ENCODE measurements at regions not wholly inside any gene's neighbourhood (a gene's known extent, or its start where the extent isn't known, plus 50 kb on each side); places are given as distances from the start of the nearest gene placed in this dataset.

DNA sequence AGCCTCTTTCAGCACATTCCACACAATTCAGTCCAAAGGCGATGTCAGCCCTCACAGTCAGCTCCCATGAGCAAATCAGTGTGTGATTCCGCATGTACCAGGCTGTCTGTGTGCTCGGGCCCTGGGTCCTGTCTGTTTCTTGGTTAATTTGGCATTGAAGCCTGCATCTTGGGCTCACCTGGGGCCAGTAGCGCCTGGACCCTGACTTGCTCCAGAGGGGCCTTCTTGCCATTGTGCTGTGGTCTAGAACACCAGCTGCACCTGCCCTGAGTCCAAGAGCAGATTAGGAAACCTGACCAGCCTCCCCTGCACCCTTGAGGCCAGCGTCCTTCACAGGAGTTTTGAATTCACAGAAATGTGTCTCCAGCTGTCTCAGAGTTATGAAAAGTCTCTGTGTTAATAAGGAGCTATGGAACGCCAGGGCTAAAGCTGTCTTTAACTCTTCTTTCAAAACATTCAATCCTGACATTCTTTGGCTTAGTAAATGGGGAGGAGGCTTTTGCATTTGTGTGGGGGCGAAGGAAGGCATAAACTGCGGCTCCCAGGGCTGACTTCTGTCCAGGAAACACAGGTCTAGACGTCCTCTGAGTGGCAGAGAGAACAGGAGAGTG lies 102.2 kb downstream of the ARF6 start:
- TF ChIP-seq, protein P1, sequence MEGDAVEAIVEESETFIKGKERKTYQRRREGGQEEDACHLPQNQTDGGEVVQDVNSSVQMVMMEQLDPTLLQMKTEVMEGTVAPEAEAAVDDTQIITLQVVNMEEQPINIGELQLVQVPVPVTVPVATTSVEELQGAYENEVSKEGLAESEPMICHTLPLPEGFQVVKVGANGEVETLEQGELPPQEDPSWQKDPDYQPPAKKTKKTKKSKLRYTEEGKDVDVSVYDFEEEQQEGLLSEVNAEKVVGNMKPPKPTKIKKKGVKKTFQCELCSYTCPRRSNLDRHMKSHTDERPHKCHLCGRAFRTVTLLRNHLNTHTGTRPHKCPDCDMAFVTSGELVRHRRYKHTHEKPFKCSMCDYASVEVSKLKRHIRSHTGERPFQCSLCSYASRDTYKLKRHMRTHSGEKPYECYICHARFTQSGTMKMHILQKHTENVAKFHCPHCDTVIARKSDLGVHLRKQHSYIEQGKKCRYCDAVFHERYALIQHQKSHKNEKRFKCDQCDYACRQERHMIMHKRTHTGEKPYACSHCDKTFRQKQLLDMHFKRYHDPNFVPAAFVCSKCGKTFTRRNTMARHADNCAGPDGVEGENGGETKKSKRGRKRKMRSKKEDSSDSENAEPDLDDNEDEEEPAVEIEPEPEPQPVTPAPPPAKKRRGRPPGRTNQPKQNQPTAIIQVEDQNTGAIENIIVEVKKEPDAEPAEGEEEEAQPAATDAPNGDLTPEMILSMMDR (IDR thresholded peaks at IDR 0.05), result no peak
- TF ChIP-seq POLR2A (IDR thresholded peaks at IDR 0.05), result no peak

Data from body of pancreas (tissue), 4 donors.